Heart left ventricle (tissue), 16 donors: ENCODE measurements at regions not wholly inside any gene's neighbourhood (a gene's known extent, or its start where the extent isn't known, plus 50 kb on each side); places are given as distances from the start of the nearest gene placed in this dataset.
A peak's percentile ranks its signal among the peaks of the same experiment; 100 is the strongest.

Source experiments
- ATAC-seq, 4 donors: fragments of 200-7000 bp; cut with Tn5 transposase; one replicate each; pipeline ENCODE4 v1.9.1; 2020 to 2022; ENCODE audit warnings: moderate library complexity in 4 of 4, mild to moderate bottlenecking in 3 of 4, moderate number of reproducible peaks in 1 of 4
- DNase-seq, 5 donors: peaks; one replicate each; pipeline ENCODE4 v3.0.0-alpha.2; 2020
- H3K27ac ChIP-seq, 12 donors: fragments of 200-600 bp; sonication (generic) in 4 of 12; one replicate each; pipeline versions ENCODE4 v1.5.0 to v1.8.0; 2016 to 2022; ENCODE audit warnings: mild to moderate bottlenecking in 2 of 12
- H3K27me3 ChIP-seq, 9 donors: fragments of 200-600 bp; sonication (generic) in 2 of 9; one replicate each; pipeline versions ENCODE4 v1.5.1 to v1.8.0; 2016 to 2022; ENCODE audit warnings: mild to moderate bottlenecking in 3 of 9
- H3K36me3 ChIP-seq, 9 donors: fragments of 200-600 bp; sonication (generic) in 2 of 9; one replicate each; pipeline versions ENCODE4 v1.5.0 to v1.8.0; 2018 to 2022; ENCODE audit warnings: mild to moderate bottlenecking in 2 of 9
- H3K4me1 ChIP-seq, 12 donors: fragments of 200-600 bp; sonication (generic) in 4 of 12; one replicate each; pipeline versions ENCODE4 v1.5.0 to v1.8.0; 2016 to 2022; ENCODE audit warnings: mild to moderate bottlenecking in 3 of 12
- H3K4me3 ChIP-seq, 12 donors: fragments of 200-600 bp; sonication (generic) in 4 of 12; one replicate each; pipeline versions ENCODE4 v1.5.0 to v1.8.0; 2017 to 2022; ENCODE audit warnings: mild to moderate bottlenecking in 9 of 12, moderate library complexity in 4 of 12
- H3K9me3 ChIP-seq, 12 donors: fragments of 200-600 bp; sonication (generic) in 4 of 12; one replicate each; pipeline versions ENCODE4 v1.5.0 to v1.8.0; 2016 to 2022; ENCODE audit warnings: mild to moderate bottlenecking in 1 of 12
- POLR2A ChIP-seq, 2 donors: fragments of 450-650 bp; IDR thresholded peaks; one replicate each; pipeline ENCODE4 v1.6.1; 2017; ENCODE audit warnings: antibody characterized with exemption in 2 of 2, mild to moderate bottlenecking in 2 of 2, moderate library complexity in 2 of 2
- WGBS, 4 donors: extraction: QIAGEN DNeasy Blood & Tissue Kit in 2 of 4; methylation state at CpG; one replicate each; pipeline versions ENCODE4 v1.1.5 to v1.1.7; 2013 to 2018; 5-methylcytosine and 5-hydroxymethylcytosine counted together
- intact Hi-C, 10 donors: fragments of 100-400 bp; cut with DNase I; formaldehyde crosslinking; loops; one replicate each; pipeline versions ENCODE4 v1.11.1 to v1.14.2; 2022
- TF ChIP-seq, protein P1 (sequence below), 12 donors: fragments of 200-600 bp; sonication (generic) in 4 of 12; IDR thresholded peaks; one replicate each; pipeline versions ENCODE4 v1.5.0 to v1.8.0; 2018 to 2022; ENCODE audit warnings: antibody characterized with exemption in 12 of 12, mild to moderate bottlenecking in 5 of 12
- donor health status: ischemic (EF 13 %, LVEDD 7.1; RV severe dilation, severe dysfunction).
- donor health status: healthy with polysubstance abuse.
- donor health status: DM: no; HTN: yes; CAD: no.
- donor health status: DM: no; HTN: no; CAD: no.
- donor health status: ischemic (EF 25% LVEDD 6.9; RV normal size, moderate dysfunction).
- donor health status: ischemic (EF 25% LVEDD 5.7; RV mildly dilated, moderate dysfunction).
- donor health status: healthy.
- donor health status: DM: yes; HTN: yes; CAD: no.
- donor health status: ischemic (EF 35%, LVEDD 5.7; RV mildly dilated, moderate dysfunction).
- donor health status: nonischemic (EF 11% LVEDD 7.7; RV severe dilation, severe dysfunction).
- donor health status: DM: yes; HTN: yes; CAD: no.
- donor health status: PGD.
- donor health status: ischemic (EF 29% LVEDD 5.4; RV normal size, mild dysfunction).
- donor health status: nonischemic (EF 23%, LVEDD 6.1; RV moderate dilation, normal function).

DNA sequence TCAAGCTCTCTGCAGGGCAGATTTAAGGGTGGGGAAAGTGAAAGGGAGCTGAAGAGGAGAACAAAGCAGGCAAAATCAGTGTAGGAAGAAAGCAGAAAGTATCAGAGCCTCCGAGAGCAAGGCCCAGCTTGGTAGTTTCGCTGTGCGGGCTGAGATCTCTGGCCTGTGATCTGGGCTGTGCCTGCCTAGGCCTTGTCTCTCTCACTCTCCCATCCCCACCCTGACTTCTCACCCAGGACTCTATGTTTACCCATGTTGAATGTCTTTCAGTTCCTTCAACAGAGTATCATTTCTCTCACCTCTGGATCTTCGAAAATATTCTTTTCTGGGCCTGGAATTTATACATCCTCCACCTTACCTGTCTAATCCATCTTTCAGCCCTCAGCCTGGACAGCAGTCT lies 391.3 kb downstream of the FOXO1 start:
- ATAC-seq (no peak), DNase-seq (no peak)
- WGBS, 4 donors: 95 to 96% (median 96%) methylated on average over 4 of the region's 4 CpGs
- Histone ChIP-seq H3K4me3 (no peak overlapping the region), H3K36me3 (no peaks in the 10 kb centered on the region), H3K4me1 (peaks cover 0 to 30% (median 18%) of the 10 kb centered on the region in 12 donors), H3K9me3 (no peaks in the 10 kb centered on the region), H3K27ac (no peak overlapping the region), H3K27me3 (no peaks in the 10 kb centered on the region)
- TF ChIP-seq, protein P1, sequence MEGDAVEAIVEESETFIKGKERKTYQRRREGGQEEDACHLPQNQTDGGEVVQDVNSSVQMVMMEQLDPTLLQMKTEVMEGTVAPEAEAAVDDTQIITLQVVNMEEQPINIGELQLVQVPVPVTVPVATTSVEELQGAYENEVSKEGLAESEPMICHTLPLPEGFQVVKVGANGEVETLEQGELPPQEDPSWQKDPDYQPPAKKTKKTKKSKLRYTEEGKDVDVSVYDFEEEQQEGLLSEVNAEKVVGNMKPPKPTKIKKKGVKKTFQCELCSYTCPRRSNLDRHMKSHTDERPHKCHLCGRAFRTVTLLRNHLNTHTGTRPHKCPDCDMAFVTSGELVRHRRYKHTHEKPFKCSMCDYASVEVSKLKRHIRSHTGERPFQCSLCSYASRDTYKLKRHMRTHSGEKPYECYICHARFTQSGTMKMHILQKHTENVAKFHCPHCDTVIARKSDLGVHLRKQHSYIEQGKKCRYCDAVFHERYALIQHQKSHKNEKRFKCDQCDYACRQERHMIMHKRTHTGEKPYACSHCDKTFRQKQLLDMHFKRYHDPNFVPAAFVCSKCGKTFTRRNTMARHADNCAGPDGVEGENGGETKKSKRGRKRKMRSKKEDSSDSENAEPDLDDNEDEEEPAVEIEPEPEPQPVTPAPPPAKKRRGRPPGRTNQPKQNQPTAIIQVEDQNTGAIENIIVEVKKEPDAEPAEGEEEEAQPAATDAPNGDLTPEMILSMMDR (IDR thresholded peaks at IDR 0.05): no peak
- TF ChIP-seq POLR2A (IDR thresholded peaks at IDR 0.05): no peak
- intact Hi-C loops: no loop called here

DNA sequence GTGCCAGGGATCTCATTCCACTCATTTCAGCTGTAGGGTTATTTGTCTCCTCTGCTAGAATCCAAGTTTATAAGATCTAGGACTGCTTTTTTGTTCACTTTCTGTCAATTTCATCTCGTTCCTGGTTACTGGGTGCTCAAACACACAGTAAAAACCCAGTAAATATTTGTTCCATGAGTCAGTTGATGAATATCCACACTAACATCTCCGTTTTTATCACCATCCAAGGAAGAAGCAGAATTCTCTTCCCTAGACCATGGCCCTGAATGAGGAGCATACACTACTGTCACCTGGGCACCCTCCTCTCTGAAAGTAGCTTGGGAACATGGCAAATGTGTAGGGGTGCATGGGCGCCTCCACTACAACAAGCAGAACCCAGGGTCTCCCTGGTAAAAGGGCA lies 390.8 kb downstream of the FOXO1 start:
- Histone ChIP-seq H3K4me3 (no peak overlapping the region), H3K27me3 (no peaks in the 10 kb centered on the region), H3K27ac (no peak overlapping the region), H3K36me3 (no peaks in the 10 kb centered on the region), H3K9me3 (no peaks in the 10 kb centered on the region), H3K4me1 (peaks cover 0 to 25% (median 17%) of the 10 kb centered on the region in 12 donors)
- no peak for TF ChIP-seq POLR2A (IDR thresholded peaks at IDR 0.05)
- 91 to 94% (median 93%) methylated on average over 3 of the region's 3 CpGs for WGBS, 4 donors
- intact Hi-C loops: no loop called here
- no peak for DNase-seq
- no peak for ATAC-seq

DNA sequence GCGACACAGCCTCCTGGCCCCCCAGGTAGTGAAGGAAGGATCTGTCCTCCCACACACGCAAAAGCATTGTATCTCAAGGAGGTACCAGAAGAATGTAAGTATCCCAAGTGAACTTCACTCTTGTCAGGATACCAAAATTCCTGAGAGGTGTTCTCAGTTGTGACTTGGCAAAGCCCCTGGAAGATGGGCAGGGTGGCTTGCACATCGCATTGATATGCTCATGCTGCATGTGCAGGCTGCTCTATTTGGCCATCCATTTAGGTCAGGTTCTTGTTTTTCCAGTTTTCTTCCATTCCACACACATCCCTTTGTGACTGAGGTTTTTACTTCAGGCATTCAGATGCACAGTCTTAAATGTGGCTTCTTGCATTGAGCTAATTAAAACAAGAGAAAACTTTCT lies 382.8 kb downstream of the FOXO1 start:
- DNase-seq: no peak
- no peak for ATAC-seq
- intact Hi-C loops: no loop called here
- no peaks in the 10 kb centered on the region for H3K4me1 ChIP-seq
- no peak for TF ChIP-seq POLR2A (IDR thresholded peaks at IDR 0.05)
- TF ChIP-seq, protein P1 (IDR thresholded peaks at IDR 0.05): no peak
- no peaks in the 10 kb centered on the region for H3K27me3 ChIP-seq
- no peaks in the 10 kb centered on the region for H3K36me3 ChIP-seq
- no peak overlapping the region for H3K27ac ChIP-seq
- H3K4me3 ChIP-seq: no peak overlapping the region
- 80 to 95% (median 92%) methylated on average over 3 of the region's 3 CpGs for WGBS, 4 donors
- H3K9me3 ChIP-seq: no peaks in the 10 kb centered on the region

DNA sequence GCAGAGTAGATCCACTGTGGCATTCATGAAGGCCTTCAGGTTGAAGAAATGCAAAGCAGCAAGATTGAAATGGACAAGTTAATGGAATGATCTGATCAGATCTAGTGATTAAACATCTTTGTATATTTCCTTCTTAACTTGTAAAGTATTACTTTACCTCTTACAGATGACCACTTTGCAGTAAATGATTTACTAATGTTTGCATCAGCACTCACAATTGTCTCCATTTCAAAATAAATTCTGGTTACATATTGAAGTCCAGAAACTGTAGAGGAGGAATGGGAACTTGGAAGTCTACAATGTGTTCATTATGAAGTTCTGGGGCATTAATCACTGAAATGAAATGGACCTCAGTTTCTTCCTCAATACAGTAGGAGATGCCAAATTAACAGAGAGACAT lies 380.8 kb downstream of the FOXO1 start:
- ATAC-seq: no peak

DNA sequence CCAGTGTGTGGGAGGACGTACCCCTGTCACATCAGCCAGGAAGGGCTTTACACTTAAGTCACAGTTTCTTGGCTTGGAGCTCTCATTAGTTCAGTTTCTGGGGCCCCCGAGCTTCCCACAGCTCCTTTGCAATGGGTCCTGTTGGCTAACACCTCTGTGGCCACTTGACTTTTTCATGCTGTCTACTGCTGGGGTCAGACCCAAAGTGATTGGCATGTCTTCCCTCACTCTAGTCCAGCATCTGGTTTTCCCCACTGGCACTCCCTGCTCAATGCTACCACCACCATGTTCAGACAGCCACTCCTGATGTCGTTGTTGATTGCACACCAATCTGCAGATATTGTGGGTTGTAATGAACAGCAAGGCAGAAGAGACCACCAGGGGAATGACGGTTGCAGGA lies 379.0 kb downstream of the FOXO1 start:
- WGBS, 4 donors: 69 to 79% (median 76%) methylated on average over 4 of the region's 4 CpGs
- Histone ChIP-seq H3K4me1 (peaks cover 0 to 4% (median 0%) of the 10 kb centered on the region in 12 donors), H3K27ac (no peak overlapping the region), H3K4me3 (no peak overlapping the region), H3K9me3 (no peaks in the 10 kb centered on the region), H3K27me3 (no peaks in the 10 kb centered on the region), H3K36me3 (no peaks in the 10 kb centered on the region)
- intact Hi-C loops: no loop called here
- ATAC-seq: peak in 1 of 4 donors; percentile 23
- DNase-seq: no peak
- TF ChIP-seq, protein P1 (IDR thresholded peaks at IDR 0.05): no peak
- no peak for TF ChIP-seq POLR2A (IDR thresholded peaks at IDR 0.05)

More for the DNA sequence above, 380.8 kb downstream of the FOXO1 start:
- Histone ChIP-seq H3K27me3 (no peaks in the 10 kb centered on the region), H3K4me3 (no peak overlapping the region), H3K36me3 (no peaks in the 10 kb centered on the region), H3K4me1 (no peaks in the 10 kb centered on the region), H3K9me3 (no peaks in the 10 kb centered on the region), H3K27ac (no peak overlapping the region)
- DNase-seq: no peak
- TF ChIP-seq, protein P1 (IDR thresholded peaks at IDR 0.05): no peak
- TF ChIP-seq POLR2A (IDR thresholded peaks at IDR 0.05): no peak
- intact Hi-C loops: no loop called here
